ENCODE measurements at regions not wholly inside any gene's neighbourhood (a gene's known extent, or its start where the extent isn't known, plus 50 kb on each side); places are given as distances from the start of the nearest gene placed in this dataset.

DNA sequence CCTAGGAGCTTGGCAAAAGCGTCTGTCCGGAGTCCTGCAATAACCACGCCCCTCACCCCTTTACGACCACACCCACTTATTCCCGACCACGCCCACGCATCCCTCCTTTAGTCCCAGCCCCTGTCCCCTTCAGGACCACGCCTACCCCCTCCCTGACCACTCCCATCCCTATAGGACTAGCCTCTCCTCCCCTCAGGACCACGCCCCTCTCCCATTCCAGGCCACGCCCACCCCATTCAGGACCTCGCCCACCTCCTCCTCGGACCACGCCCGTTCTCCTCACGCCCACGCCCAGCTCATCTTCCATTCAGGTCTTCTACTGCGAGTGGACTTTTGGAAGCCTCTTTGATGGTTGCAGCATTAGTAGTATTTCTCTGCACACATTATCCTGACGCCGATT, 131.2 kb upstream of the STX18 start (continued):
- TF ChIP-seq GABPA (tag; conservative IDR thresholded peaks at IDR 0.05; ENCODE audit: low read depth) (no peak), ZNF175 (CRISPR knock-in tag; IDR thresholded peaks at IDR 0.05; ENCODE audit: low read depth) (no peak), TCFL5 (CRISPR knock-in tag; conservative IDR thresholded peaks at IDR 0.05) (no peak), ARID1B (IDR thresholded peaks at IDR 0.05) (no peak), SRSF9 (IDR thresholded peaks at IDR 0.05; ENCODE audit: borderline replicate concordance, low read depth, low read length) (no peak), KAT8 (IDR thresholded peaks at IDR 0.05; ENCODE audit: low read depth) (no peak), ZZZ3 (IDR thresholded peaks at IDR 0.05) (no peak), YY1 (IDR thresholded peaks at IDR 0.05; ENCODE audit: borderline replicate concordance in 1 of 3, control insufficient read depth in 1 of 3, extremely low read depth in 1 of 3, insufficient read depth in 3 of 3, insufficient read length in 1 of 3, insufficient replicate concordance in 2 of 3, low read depth in 1 of 3, low read length in 2 of 3) (no peak), ZNF79 (CRISPR knock-in tag; IDR thresholded peaks at IDR 0.05; ENCODE audit: low read depth) (no peak), KLF1 (tag; IDR thresholded peaks at IDR 0.05) (peak; percentile 46; the same call in 1 of the 2 replicates), ZNF77 (CRISPR knock-in tag; IDR thresholded peaks at IDR 0.05) (no peak), CREM (IDR thresholded peaks at IDR 0.05; ENCODE audit: low read depth) (no peak)
- TF ChIP-seq, protein P1, sequence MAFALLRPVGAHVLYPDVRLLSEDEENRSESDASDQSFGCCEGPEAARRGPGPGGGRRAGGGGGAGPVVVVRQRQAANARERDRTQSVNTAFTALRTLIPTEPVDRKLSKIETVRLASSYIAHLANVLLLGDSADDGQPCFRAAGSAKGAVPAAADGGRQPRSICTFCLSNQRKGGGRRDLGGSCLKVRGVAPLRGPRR (CRISPR knock-in tag; IDR thresholded peaks at IDR 0.05): no peak
- TF ChIP-seq, protein P2, sequence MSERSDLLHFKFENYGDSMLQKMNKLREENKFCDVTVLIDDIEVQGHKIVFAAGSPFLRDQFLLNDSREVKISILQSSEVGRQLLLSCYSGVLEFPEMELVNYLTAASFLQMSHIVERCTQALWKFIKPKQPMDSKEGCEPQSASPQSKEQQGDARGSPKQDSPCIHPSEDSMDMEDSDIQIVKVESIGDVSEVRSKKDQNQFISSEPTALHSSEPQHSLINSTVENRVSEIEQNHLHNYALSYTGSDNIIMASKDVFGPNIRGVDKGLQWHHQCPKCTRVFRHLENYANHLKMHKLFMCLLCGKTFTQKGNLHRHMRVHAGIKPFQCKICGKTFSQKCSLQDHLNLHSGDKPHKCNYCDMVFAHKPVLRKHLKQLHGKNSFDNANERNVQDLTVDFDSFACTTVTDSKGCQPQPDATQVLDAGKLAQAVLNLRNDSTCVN (CRISPR knock-in tag; IDR thresholded peaks at IDR 0.05): 0 out of 2 replicates have a peak, but pooled peaks have one; percentile 52
- TF ChIP-seq, protein P3, sequence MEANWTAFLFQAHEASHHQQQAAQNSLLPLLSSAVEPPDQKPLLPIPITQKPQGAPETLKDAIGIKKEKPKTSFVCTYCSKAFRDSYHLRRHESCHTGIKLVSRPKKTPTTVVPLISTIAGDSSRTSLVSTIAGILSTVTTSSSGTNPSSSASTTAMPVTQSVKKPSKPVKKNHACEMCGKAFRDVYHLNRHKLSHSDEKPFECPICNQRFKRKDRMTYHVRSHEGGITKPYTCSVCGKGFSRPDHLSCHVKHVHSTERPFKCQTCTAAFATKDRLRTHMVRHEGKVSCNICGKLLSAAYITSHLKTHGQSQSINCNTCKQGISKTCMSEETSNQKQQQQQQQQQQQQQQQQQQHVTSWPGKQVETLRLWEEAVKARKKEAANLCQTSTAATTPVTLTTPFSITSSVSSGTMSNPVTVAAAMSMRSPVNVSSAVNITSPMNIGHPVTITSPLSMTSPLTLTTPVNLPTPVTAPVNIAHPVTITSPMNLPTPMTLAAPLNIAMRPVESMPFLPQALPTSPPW (CRISPR knock-in tag; IDR thresholded peaks at IDR 0.05): no peak; the same call in 1 of the 2 replicates
- TF ChIP-seq, protein P4, sequence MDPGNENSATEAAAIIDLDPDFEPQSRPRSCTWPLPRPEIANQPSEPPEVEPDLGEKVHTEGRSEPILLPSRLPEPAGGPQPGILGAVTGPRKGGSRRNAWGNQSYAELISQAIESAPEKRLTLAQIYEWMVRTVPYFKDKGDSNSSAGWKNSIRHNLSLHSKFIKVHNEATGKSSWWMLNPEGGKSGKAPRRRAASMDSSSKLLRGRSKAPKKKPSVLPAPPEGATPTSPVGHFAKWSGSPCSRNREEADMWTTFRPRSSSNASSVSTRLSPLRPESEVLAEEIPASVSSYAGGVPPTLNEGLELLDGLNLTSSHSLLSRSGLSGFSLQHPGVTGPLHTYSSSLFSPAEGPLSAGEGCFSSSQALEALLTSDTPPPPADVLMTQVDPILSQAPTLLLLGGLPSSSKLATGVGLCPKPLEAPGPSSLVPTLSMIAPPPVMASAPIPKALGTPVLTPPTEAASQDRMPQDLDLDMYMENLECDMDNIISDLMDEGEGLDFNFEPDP (CRISPR knock-in tag; IDR thresholded peaks at IDR 0.05): no peak
- TF ChIP-seq, protein P5, sequence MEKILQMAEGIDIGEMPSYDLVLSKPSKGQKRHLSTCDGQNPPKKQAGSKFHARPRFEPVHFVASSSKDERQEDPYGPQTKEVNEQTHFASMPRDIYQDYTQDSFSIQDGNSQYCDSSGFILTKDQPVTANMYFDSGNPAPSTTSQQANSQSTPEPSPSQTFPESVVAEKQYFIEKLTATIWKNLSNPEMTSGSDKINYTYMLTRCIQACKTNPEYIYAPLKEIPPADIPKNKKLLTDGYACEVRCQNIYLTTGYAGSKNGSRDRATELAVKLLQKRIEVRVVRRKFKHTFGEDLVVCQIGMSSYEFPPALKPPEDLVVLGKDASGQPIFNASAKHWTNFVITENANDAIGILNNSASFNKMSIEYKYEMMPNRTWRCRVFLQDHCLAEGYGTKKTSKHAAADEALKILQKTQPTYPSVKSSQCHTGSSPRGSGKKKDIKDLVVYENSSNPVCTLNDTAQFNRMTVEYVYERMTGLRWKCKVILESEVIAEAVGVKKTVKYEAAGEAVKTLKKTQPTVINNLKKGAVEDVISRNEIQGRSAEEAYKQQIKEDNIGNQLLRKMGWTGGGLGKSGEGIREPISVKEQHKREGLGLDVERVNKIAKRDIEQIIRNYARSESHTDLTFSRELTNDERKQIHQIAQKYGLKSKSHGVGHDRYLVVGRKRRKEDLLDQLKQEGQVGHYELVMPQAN (IDR thresholded peaks at IDR 0.05; ENCODE audit: borderline replicate concordance): no peak

Data from K562 (cell line).